ENCODE measurements at regions not wholly inside any gene's neighbourhood (a gene's known extent, or its start where the extent isn't known, plus 50 kb on each side); places are given as distances from the start of the nearest gene placed in this dataset.

DNA sequence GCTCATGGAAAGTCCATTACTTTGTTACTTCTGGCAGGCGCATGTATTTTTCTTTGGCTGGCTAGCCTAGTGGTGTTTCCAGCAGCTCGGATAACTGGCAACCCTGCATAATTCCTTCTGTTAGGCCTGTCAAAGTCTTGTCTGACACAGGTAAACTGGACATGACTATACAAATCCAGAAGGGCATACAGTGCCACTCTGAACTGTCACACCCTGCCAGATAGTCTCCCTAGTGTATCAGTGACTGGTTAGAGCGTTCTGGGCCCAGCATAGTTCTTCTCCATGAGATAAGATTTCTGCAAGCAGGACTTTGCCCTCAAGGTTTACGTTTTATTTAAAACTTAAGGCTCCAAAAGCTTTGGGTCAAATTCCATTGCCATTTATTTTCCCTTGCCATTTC lies 177.7 kb upstream of the GORAB start:
- no peak for TF ChIP-seq POLR2AphosphoS5 (IDR thresholded peaks at IDR 0.05)
- TF ChIP-seq CTCF (IDR thresholded peaks at IDR 0.05), result no peak
- TF ChIP-seq POLR2A (IDR thresholded peaks at IDR 0.05), result no peak
